ENCODE measurements at regions not wholly inside any gene's neighbourhood (a gene's known extent, or its start where the extent isn't known, plus 50 kb on each side); places are given as distances from the start of the nearest gene placed in this dataset.

- ChIA-PET POLR2A (no interaction called here), CTCF (interaction anchor here (0.7 kb wide), 1 partner anchor 165 kb away, joined by 4 read pairs; no protein-coding TSS in a partner anchor)
- Mint-ChIP-seq H3K9me3 (ENCODE audit: low read depth) (no peaks in the 10 kb centered on the region), H3K4me3 (no peak overlapping the region), H3K4me1 (no peaks in the 10 kb centered on the region), H3K27me3 (peaks cover 2% of the 10 kb centered on the region), H3K27ac (no peak overlapping the region), H3K36me3 (ENCODE audit: low read depth) (no peaks in the 10 kb centered on the region)
- intact Hi-C loops (cut with DNase I, micrococcal nuclease) = no loop called here
- ATAC-seq (no peak), DNase-seq (no peak)
Measured at GRCh38 chr20:24875078-24875477, 74.0 kb upstream of the CST7 start.

GRCh38 chr20:24877652-24878051 is 71.4 kb upstream of the CST7 start:
- no peaks in the 10 kb centered on the region for H3K36me3 Mint-ChIP-seq (ENCODE audit: low read depth)
- no peaks in the 10 kb centered on the region for H3K9me3 Mint-ChIP-seq (ENCODE audit: low read depth)
- H3K4me1 Mint-ChIP-seq = no peaks in the 10 kb centered on the region
- H3K27me3 Mint-ChIP-seq = no peaks in the 10 kb centered on the region
- CTCF ChIA-PET = no interaction called here
- H3K27ac Mint-ChIP-seq = no peak overlapping the region
- intact Hi-C loops (cut with DNase I, micrococcal nuclease) = no loop called here
- H3K4me3 Mint-ChIP-seq = no peak overlapping the region
- ATAC-seq (no peak), DNase-seq (no peak)
- POLR2A ChIA-PET = no interaction called here

- H3K36me3 Mint-ChIP-seq (ENCODE audit: low read depth) = no peaks in the 10 kb centered on the region
- H3K4me1 Mint-ChIP-seq = no peaks in the 10 kb centered on the region
- H3K9me3 Mint-ChIP-seq (ENCODE audit: low read depth) = peaks cover 8% of the 10 kb centered on the region
- no peak overlapping the region for H3K27ac Mint-ChIP-seq
- ATAC-seq (no peak), DNase-seq (no peak)
- intact Hi-C loops (cut with DNase I, micrococcal nuclease) = no loop called here
- ChIA-PET POLR2A (no interaction called here), CTCF (interaction anchor here (1.2 kb wide), 1 partner anchor 196 kb away, joined by 3 read pairs; no protein-coding TSS in a partner anchor)
- H3K4me3 Mint-ChIP-seq = no peak overlapping the region
- H3K27me3 Mint-ChIP-seq = peaks cover 3% of the 10 kb centered on the region
Measured at GRCh38 chr20:24878657-24879056, 70.4 kb upstream of the CST7 start.

- Mint-ChIP-seq H3K4me1 (no peaks in the 10 kb centered on the region), H3K27ac (no peak overlapping the region), H3K4me3 (no peak overlapping the region), H3K36me3 (ENCODE audit: low read depth) (no peaks in the 10 kb centered on the region), H3K27me3 (peaks cover 7% of the 10 kb centered on the region), H3K9me3 (ENCODE audit: low read depth) (peaks cover 11% of the 10 kb centered on the region)
- ChIA-PET POLR2A (no interaction called here), CTCF (no interaction called here)
- DNase-seq (no peak), ATAC-seq (no peak)
- intact Hi-C loops (cut with DNase I, micrococcal nuclease) = no loop called here
Measured at GRCh38 chr20:24879875-24880274, 69.2 kb upstream of the CST7 start.

- peaks cover 7% of the 10 kb centered on the region for H3K27me3 Mint-ChIP-seq
- no peaks in the 10 kb centered on the region for H3K4me1 Mint-ChIP-seq
- H3K36me3 Mint-ChIP-seq (ENCODE audit: low read depth) = no peaks in the 10 kb centered on the region
- intact Hi-C loops (cut with DNase I, micrococcal nuclease) = no loop called here
- peaks cover 11% of the 10 kb centered on the region for H3K9me3 Mint-ChIP-seq (ENCODE audit: low read depth)
- POLR2A ChIA-PET = no interaction called here
- ATAC-seq = no peak
- H3K4me3 Mint-ChIP-seq = no peak overlapping the region
- CTCF ChIA-PET = no interaction called here
- H3K27ac Mint-ChIP-seq = no peak overlapping the region
- DNase-seq = no peak
Measured at GRCh38 chr20:24880356-24880755, 68.7 kb upstream of the CST7 start.

- POLR2A ChIA-PET = no interaction called here
- CTCF ChIA-PET = interaction anchor here (0.9 kb wide), 1 partner anchor 40 kb away, joined by 3 read pairs; no protein-coding TSS in a partner anchor
Measured at GRCh38 chr20:24890286-24890685, 58.8 kb upstream of the CST7 start.

GRCh38 chr20:24891546-24892393 is 57.3 kb upstream of the CST7 start:
- no peak overlapping the region for H3K27ac Mint-ChIP-seq
- no peak for ATAC-seq
- intact Hi-C loops (cut with DNase I, micrococcal nuclease) = no loop called here
- CTCF ChIA-PET = interaction anchor here (0.8 kb wide), 1 partner anchor 29 kb away, joined by 3 read pairs; no protein-coding TSS in a partner anchor
- H3K4me3 Mint-ChIP-seq = no peak overlapping the region
- H3K4me1 Mint-ChIP-seq = no peaks in the 10 kb centered on the region
- DNase-seq = no peak
- no peaks in the 10 kb centered on the region for H3K36me3 Mint-ChIP-seq (ENCODE audit: low read depth)
- POLR2A ChIA-PET = no interaction called here
- H3K9me3 Mint-ChIP-seq (ENCODE audit: low read depth) = no peaks in the 10 kb centered on the region
- H3K27me3 Mint-ChIP-seq = no peaks in the 10 kb centered on the region

More at GRCh38 chr20:24890286-24890685, 58.8 kb upstream of the CST7 start:
- Mint-ChIP-seq H3K36me3 (ENCODE audit: low read depth) (no peaks in the 10 kb centered on the region), H3K4me1 (no peaks in the 10 kb centered on the region), H3K27ac (no peak overlapping the region), H3K4me3 (no peak overlapping the region), H3K27me3 (no peaks in the 10 kb centered on the region), H3K9me3 (ENCODE audit: low read depth) (no peaks in the 10 kb centered on the region)
- ATAC-seq (no peak), DNase-seq (no peak)
- intact Hi-C loops (cut with DNase I, micrococcal nuclease) = no loop called here

GRCh38 chr20:24892522-24892921 is 56.5 kb upstream of the CST7 start:
- ChIA-PET CTCF (interaction anchor here (0.8 kb wide), 1 partner anchor 28 kb away, joined by 3 read pairs; no protein-coding TSS in a partner anchor), POLR2A (no interaction called here)
- Mint-ChIP-seq H3K4me1 (no peaks in the 10 kb centered on the region), H3K9me3 (ENCODE audit: low read depth) (no peaks in the 10 kb centered on the region), H3K27me3 (no peaks in the 10 kb centered on the region), H3K4me3 (no peak overlapping the region), H3K27ac (no peak overlapping the region), H3K36me3 (ENCODE audit: low read depth) (no peaks in the 10 kb centered on the region)
- DNase-seq (no peak), ATAC-seq (no peak)
- intact Hi-C loops (cut with DNase I, micrococcal nuclease) = no loop called here

GRCh38 chr20:24892931-24893330 is 56.1 kb upstream of the CST7 start:
- Mint-ChIP-seq H3K36me3 (ENCODE audit: low read depth) (no peaks in the 10 kb centered on the region), H3K4me1 (no peaks in the 10 kb centered on the region), H3K27me3 (no peaks in the 10 kb centered on the region), H3K27ac (no peak overlapping the region), H3K4me3 (no peak overlapping the region), H3K9me3 (ENCODE audit: low read depth) (no peaks in the 10 kb centered on the region)
- intact Hi-C loops (cut with DNase I, micrococcal nuclease) = no loop called here
- ChIA-PET POLR2A (no interaction called here), CTCF (interaction anchor here (0.6 kb wide), 1 partner anchor 242 kb away, joined by 3 read pairs; no protein-coding TSS in a partner anchor)
- ATAC-seq (no peak), DNase-seq (no peak)

- CTCF ChIA-PET = interaction anchor here (1.0 kb wide), 1 partner anchor 36 kb away, joined by 4 read pairs; no protein-coding TSS in a partner anchor
- no peaks in the 10 kb centered on the region for H3K4me1 Mint-ChIP-seq
Measured at GRCh38 chr20:24894488-24894887, 54.6 kb upstream of the CST7 start.

GRCh38 chr20:24894967-24895366 is 54.1 kb upstream of the CST7 start:
- Mint-ChIP-seq H3K27ac (no peak overlapping the region), H3K9me3 (ENCODE audit: low read depth) (peaks cover 13% of the 10 kb centered on the region), H3K4me1 (no peaks in the 10 kb centered on the region), H3K36me3 (ENCODE audit: low read depth) (peaks cover 1% of the 10 kb centered on the region), H3K4me3 (no peak overlapping the region), H3K27me3 (no peaks in the 10 kb centered on the region)
- DNase-seq (no peak), ATAC-seq (no peak)
- ChIA-PET POLR2A (no interaction called here), CTCF (interaction anchor here (1.0 kb wide), 1 partner anchor 36 kb away, joined by 4 read pairs; no protein-coding TSS in a partner anchor)
- intact Hi-C loops (cut with DNase I, micrococcal nuclease) = no loop called here

More at GRCh38 chr20:24894488-24894887, 54.6 kb upstream of the CST7 start:
- ATAC-seq (no peak), DNase-seq (no peak)
- Mint-ChIP-seq H3K36me3 (ENCODE audit: low read depth) (no peaks in the 10 kb centered on the region), H3K4me3 (no peak overlapping the region), H3K27ac (no peak overlapping the region), H3K9me3 (ENCODE audit: low read depth) (peaks cover 8% of the 10 kb centered on the region), H3K27me3 (no peaks in the 10 kb centered on the region)
- POLR2A ChIA-PET = no interaction called here
- intact Hi-C loops (cut with DNase I, micrococcal nuclease) = no loop called here

- H3K36me3 Mint-ChIP-seq (ENCODE audit: low read depth) = peaks cover 3% of the 10 kb centered on the region
- H3K27ac Mint-ChIP-seq = no peak overlapping the region
- no peaks in the 10 kb centered on the region for H3K4me1 Mint-ChIP-seq
- no peak for DNase-seq
- H3K9me3 Mint-ChIP-seq (ENCODE audit: low read depth) = peaks cover 17% of the 10 kb centered on the region
- intact Hi-C loops (cut with DNase I, micrococcal nuclease) = no loop called here
- ChIA-PET CTCF (no interaction called here), POLR2A (no interaction called here)
- no peak for ATAC-seq
- no peaks in the 10 kb centered on the region for H3K27me3 Mint-ChIP-seq
- no peak overlapping the region for H3K4me3 Mint-ChIP-seq
Measured at GRCh38 chr20:24895431-24895830, 53.6 kb upstream of the CST7 start.
